Mucosa of rectum (tissue), 2 donors: ENCODE measurements at regions not wholly inside any gene's neighbourhood (a gene's known extent, or its start where the extent isn't known, plus 50 kb on each side); places are given as distances from the start of the nearest gene placed in this dataset.
"Not testable (repeated sequence)": the region's sequence is repeated elsewhere in the genome, so short reads cannot be mapped to it uniquely, and the experiment has no call there.

Source experiments
- H3K27ac ChIP-seq, 2 donors: one replicate each; pipeline ENCODE4 v1.7.0; 2013; ENCODE audit warnings: inconsistent platforms in 2 of 2, low read depth in 2 of 2, low read length in 2 of 2
- H3K27me3 ChIP-seq, 2 donors: one replicate each; pipeline ENCODE4 v1.7.0; 2013; ENCODE audit warnings: low read length in 2 of 2; ENCODE audit not compliant: control insufficient read depth in 2 of 2, insufficient read depth in 2 of 2
- H3K36me3 ChIP-seq, 2 donors: one replicate each; pipeline ENCODE4 v1.7.0; 2013; ENCODE audit warnings: low read length in 2 of 2; ENCODE audit not compliant: control insufficient read depth in 2 of 2, insufficient read depth in 2 of 2
- H3K4me1 ChIP-seq, 2 donors: one replicate each; pipeline ENCODE4 v1.7.0; 2013; ENCODE audit warnings: low read length in 2 of 2, mild to moderate bottlenecking in 1 of 2; ENCODE audit not compliant: control insufficient read depth in 2 of 2, insufficient read depth in 2 of 2
- H3K4me3 ChIP-seq, 2 donors: one replicate each; pipeline ENCODE4 v1.7.0; 2013; ENCODE audit warnings: low read length in 2 of 2
- H3K9ac ChIP-seq, 2 donors: one replicate each; pipeline ENCODE4 v1.7.0; 2013; ENCODE audit warnings: low read length in 2 of 2, low read depth in 1 of 2, mild to moderate bottlenecking in 1 of 2
- H3K9me3 ChIP-seq, 2 donors: one replicate each; pipeline ENCODE4 v1.7.0; 2013; ENCODE audit warnings: low read length in 2 of 2; ENCODE audit not compliant: control insufficient read depth in 2 of 2
- donor health status: healthy.
- donor health status: Normal muscosa, but diverticular disease.

DNA sequence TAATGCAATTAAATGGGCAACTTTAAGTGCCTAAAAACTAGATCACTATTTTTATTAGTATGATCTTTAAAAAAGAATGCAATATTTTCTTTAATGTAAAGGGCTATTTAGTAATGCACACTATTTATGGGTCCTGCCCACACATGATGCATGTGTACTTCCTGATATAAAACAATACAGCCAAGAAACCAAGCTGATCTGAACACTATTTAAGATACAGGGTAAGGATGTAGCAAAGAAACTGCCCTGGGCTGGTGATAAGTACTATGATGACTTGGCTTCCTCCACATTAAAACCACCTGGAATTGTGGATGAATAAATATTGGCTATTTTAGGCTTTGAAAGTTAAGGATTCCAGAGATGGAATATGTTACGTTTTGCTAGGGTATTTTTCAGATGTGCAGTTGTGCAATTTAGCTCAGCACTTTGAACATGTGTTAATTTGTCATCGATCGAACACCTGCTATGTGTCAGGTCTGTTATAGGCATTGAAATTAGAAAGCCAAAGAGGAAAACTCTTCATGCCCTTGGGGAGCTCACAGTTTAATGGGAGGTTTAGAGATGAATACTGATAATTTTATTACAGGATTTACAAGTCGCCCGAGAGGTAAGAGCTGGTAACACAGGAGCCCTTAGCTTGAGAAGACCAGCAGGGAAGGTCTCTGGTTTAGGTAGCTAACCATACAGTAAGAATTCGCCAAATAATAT, 276.7 kb downstream of the PLK2 start:
- H3K4me1 ChIP-seq: no peaks in the 10 kb centered on the region
- H3K9me3 ChIP-seq: no peaks in the 10 kb centered on the region
- H3K27me3 ChIP-seq: no peaks in the 10 kb centered on the region
- H3K36me3 ChIP-seq: no peaks in the 10 kb centered on the region
- H3K9ac ChIP-seq: no peak overlapping the region
- no peak overlapping the region for H3K27ac ChIP-seq
- no peak overlapping the region for H3K4me3 ChIP-seq

DNA sequence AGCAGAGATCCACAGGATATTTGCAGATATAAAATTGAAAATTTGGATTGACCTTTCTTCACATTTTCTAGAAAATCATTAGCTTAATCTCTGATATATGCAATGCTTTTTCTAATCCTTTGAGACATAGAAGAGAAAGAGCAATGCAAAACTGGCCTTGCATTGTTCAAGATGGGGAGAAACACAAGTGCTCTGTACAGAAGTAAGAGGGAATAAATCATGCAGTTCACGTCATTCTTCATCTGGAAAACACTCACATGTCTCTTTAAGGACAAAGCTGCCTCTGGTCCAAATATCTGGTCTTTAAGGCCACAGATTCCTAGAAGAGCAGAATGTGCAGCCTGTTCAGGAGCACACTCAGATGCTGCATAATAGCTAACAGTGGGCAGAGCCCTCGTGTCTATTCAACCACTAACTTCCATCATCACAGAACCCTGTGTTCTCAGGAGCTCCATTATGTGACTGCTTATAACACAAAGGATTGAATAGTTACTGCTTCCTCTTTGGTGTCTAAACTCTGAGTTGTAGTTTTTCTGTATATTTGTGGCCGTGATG, 277.5 kb downstream of the PLK2 start:
- Histone ChIP-seq H3K9ac (no peak overlapping the region), H3K27me3 (no peaks in the 10 kb centered on the region), H3K4me1 (no peaks in the 10 kb centered on the region), H3K36me3 (no peaks in the 10 kb centered on the region), H3K9me3 (no peaks in the 10 kb centered on the region), H3K27ac (no peak overlapping the region), H3K4me3 (no peak overlapping the region)

DNA sequence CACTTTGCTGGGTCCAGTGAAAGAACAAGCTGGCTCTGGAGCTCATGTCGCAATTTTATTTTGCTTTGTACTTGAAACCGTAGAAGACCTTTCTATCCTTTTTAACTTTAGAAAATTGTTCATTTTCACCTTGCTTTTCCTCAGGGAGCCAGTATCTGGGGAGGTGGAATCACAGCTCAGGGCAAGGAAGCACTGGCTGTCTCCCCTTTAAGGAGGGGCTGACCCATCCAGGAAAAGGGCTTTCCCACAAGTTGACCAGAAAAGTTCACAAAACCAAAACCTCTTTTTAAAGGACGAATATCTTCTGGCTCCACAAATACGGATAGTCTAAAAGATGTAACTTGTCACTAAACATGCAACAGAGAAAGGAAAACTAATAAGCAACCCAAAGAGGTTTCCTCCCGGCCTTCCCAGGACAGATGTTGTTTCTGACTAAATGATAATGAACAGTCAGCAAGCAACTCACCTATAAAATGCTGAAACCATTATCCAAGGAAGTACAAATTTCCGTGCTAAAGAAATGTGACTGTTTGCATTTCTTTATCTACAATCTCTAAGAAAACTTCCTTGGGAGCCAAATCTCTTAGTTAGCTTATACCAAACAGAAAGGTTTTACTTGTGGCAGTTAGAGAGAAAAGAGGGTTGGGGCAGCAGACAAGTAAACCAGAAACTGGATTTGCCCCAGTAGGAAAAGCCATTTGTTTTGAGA, 278.2 kb downstream of the PLK2 start:
- Histone ChIP-seq H3K4me3 (no peak overlapping the region), H3K36me3 (no peaks in the 10 kb centered on the region), H3K9me3 (no peaks in the 10 kb centered on the region), H3K4me1 (no peaks in the 10 kb centered on the region), H3K27ac (no peak overlapping the region), H3K9ac (no peak overlapping the region), H3K27me3 (no peaks in the 10 kb centered on the region)

DNA sequence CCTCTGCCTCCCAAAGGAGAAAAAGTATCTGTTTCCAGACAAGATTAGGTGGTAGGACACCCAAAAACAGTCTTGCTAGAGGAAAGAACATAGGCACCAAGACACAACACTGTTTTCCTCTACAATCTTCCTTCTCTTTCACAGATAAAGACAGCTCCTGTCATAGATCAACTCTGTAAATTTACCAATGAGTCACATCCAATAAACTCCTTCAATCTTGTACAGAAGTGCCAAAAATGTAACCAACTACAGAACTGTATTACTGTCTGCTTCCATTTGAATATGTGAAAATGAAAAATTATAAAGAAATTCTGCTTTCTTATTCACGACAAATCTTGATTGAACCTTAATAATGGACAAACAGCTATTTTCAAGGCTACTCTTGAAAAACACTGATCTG, 286.9 kb downstream of the PLK2 start:
- H3K4me3 ChIP-seq: no peak overlapping the region
- H3K9me3 ChIP-seq: no peaks in the 10 kb centered on the region
- H3K27me3 ChIP-seq: no peaks in the 10 kb centered on the region
- H3K4me1 ChIP-seq: no peaks in the 10 kb centered on the region
- H3K9ac ChIP-seq: no peak overlapping the region
- H3K27ac ChIP-seq: no peak overlapping the region
- H3K36me3 ChIP-seq: no peaks in the 10 kb centered on the region

DNA sequence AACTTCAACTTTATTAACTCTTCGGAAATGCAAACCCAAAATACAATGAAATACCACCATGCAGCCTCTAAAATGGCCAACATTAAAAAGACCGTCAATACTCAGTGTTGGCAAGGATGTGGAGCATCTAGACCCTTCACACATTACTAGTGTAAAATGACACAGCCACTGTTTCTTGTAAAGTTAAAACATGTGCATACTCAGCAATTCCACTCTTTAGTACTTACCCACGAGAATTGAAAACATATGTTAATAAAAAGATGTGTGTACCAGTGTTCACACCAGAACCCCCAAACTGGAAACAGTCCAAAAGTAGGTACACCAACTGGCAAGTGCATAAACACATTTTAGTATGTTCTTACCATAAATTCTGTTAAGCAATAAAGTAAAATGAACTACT, 294.7 kb downstream of the PLK2 start:
- Histone ChIP-seq H3K36me3 (no peaks in the 10 kb centered on the region), H3K9me3 (no peaks in the 10 kb centered on the region), H3K9ac (no peak overlapping the region)

DNA sequence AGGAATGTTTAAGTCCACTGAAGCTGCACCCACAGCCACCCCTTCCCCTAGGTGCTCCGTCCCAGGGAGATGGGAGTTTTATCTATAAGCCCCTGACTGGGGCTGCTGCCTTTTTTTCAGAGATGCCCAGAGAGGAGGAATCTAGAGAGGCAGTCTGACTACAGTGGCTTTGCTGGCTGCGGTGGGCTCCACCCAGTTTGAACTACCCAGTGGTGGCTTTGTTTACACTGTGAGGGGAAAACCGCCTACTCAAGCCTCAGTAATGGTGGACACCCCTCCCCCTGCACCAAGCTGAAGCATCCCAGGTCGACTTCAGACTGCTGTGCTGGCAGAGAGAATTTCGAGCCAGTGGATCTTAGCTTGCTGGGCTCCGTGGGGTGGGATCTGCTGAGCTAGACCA, 298.0 kb downstream of the PLK2 start:
- not testable (repeated sequence) for H3K36me3 ChIP-seq, H3K9me3 ChIP-seq, H3K27ac ChIP-seq, H3K4me3 ChIP-seq, H3K4me1 ChIP-seq, H3K9ac ChIP-seq, H3K27me3 ChIP-seq

More for the DNA sequence above, 294.7 kb downstream of the PLK2 start:
- no peak overlapping the region for H3K4me3 ChIP-seq
- H3K27me3 ChIP-seq: no peaks in the 10 kb centered on the region
- no peaks in the 10 kb centered on the region for H3K4me1 ChIP-seq
- H3K27ac ChIP-seq: no peak overlapping the region

DNA sequence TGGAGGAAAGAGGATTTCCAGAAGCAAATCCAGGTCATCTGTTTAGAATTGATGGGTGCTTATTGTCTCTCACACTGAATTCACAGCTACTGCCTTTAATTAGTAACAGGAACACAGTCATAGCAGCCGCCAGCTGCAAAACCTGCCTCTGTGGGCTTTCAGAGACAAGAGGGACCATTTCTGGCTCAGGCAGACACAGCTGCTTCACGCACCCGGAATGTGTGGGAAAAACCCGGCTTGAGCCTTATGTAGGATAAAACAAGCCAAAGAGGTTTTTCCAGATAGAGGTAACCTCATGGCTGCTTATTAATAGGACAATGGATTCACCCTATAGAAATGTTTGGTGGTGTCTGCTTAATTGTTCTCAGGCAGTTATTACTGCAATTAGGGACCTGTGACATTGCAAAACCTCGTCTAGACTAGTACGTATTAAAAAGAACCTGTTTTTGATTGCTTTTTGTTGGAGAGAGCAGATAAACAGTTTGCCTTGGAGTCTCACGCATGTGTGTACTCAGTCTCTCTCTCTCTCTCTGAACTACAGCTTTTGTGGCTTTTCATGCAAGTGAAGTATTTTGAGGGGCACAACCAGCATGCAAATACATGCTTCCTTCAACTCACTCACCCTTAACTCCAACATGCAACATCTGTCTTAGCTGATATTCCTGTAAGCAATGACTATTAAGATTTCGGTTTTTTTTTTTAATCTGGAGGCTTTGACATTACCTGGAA, 302.7 kb downstream of the PLK2 start:
- Histone ChIP-seq H3K9me3 (no peaks in the 10 kb centered on the region), H3K27ac (no peak overlapping the region), H3K4me3 (no peak overlapping the region), H3K9ac (no peak overlapping the region), H3K36me3 (no peaks in the 10 kb centered on the region), H3K27me3 (no peaks in the 10 kb centered on the region), H3K4me1 (no peaks in the 10 kb centered on the region)

DNA sequence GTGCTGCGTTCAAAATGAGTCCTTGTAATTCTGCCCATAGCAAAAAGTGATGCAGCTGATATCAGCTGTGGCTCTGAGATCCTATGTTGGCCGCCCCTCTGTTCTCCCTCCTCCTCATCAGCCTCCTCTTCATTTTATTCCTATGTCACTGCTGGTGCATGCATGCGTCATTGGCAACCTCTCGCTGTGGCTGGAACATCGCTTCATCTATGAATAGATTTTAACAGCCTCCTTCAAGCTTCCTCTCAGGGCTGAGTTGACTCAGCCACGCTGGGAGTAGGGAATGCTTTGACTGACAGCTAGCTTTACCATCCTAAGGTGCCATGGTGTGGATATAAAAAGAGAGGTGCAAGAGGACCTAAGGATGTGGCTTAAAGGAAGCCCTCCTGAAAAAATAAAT, 303.5 kb downstream of the PLK2 start:
- no peaks in the 10 kb centered on the region for H3K4me1 ChIP-seq
- H3K27me3 ChIP-seq: no peaks in the 10 kb centered on the region
- H3K9ac ChIP-seq: no peak overlapping the region
- no peaks in the 10 kb centered on the region for H3K9me3 ChIP-seq
- H3K36me3 ChIP-seq: no peaks in the 10 kb centered on the region
- H3K4me3 ChIP-seq: no peak overlapping the region
- H3K27ac ChIP-seq: no peak overlapping the region

DNA sequence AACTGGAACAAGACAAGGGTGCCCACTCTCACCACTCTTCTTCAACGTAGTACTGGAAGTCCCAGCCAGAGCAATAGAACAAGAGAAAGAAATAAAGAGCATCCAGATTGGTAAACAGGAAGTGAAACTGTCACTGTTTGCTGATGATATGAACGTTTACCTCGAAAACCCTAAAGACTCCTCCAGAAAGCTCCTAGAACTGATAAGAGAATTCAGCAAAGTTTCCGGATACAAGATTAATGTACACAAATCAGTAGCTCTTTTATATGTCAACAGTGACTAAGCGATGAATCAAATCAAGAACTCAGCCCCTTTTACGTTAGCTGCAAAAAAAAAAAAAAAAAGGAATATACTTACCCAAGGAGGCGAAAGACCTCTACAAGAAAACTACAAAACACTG, 306.6 kb downstream of the PLK2 start:
- Histone ChIP-seq H3K4me1 (no peaks in the 10 kb centered on the region), H3K27me3 (no peaks in the 10 kb centered on the region), H3K27ac (no peak overlapping the region), H3K9ac (no peak overlapping the region), H3K36me3 (no peaks in the 10 kb centered on the region), H3K9me3 (no peaks in the 10 kb centered on the region), H3K4me3 (no peak overlapping the region)

DNA sequence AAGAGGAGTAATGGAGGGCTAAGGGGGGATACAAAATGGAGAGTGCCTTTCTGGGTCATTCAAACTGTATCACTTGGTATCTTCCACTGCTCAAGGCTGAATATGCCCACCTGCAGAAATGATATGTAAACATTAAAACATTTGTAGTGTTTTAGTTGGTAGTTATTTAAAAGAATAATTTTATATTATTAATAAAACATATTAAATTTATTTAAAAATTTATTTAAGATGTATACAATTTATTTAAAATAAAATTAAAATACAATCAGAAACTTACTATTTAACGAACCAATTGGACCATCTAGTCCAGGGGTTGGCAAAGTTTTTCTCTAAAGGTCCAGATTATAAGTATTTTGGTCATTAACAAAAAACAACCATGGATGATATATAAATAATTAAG, 308.5 kb downstream of the PLK2 start:
- Histone ChIP-seq H3K4me1 (no peaks in the 10 kb centered on the region), H3K9ac (no peak overlapping the region), H3K9me3 (no peaks in the 10 kb centered on the region), H3K4me3 (no peak overlapping the region), H3K27ac (no peak overlapping the region), H3K27me3 (no peaks in the 10 kb centered on the region), H3K36me3 (no peaks in the 10 kb centered on the region)
